HPDE6-E6E7 (cell line): ENCODE measurements at regions not wholly inside any gene's neighbourhood (a gene's known extent, or its start where the extent isn't known, plus 50 kb on each side); places are given as distances from the start of the nearest gene placed in this dataset.

Experiments
- DNase-seq: peaks from one replicate; pipeline ENCODE4 v3.0.0; 2011; ENCODE audit warnings: missing footprints; ENCODE audit errors: extremely low spot score

- DNase-seq, result no peak
Observed at GRCh38 chr1:50358962-50359361, 64.3 kb downstream of the DMRTA2 start.

- no peak for DNase-seq
Observed at GRCh38 chr1:50357186-50357585, 66.1 kb downstream of the DMRTA2 start.

- no peak for DNase-seq
Observed at GRCh38 chr1:50354813-50355212, 68.4 kb downstream of the DMRTA2 start.

GRCh38 chr1:50352428-50352827, 70.8 kb downstream of the DMRTA2 start:
- DNase-seq, result no peak

GRCh38 chr1:50350868-50351267, 72.4 kb downstream of the DMRTA2 start:
- DNase-seq, result no peak

- DNase-seq, result no peak
Observed at GRCh38 chr1:50350421-50350820, 72.8 kb downstream of the DMRTA2 start.

- no peak for DNase-seq
Observed at GRCh38 chr1:50349242-50349565, 74.0 kb downstream of the DMRTA2 start.

GRCh38 chr1:50348449-50349241, 74.6 kb downstream of the DMRTA2 start:
- peak; percentile 66 for DNase-seq

GRCh38 chr1:50347933-50348332, 75.3 kb downstream of the DMRTA2 start:
- DNase-seq, result no peak

GRCh38 chr1:50346621-50347020, 76.6 kb downstream of the DMRTA2 start:
- DNase-seq, result no peak

GRCh38 chr1:50343323-50343722, 79.9 kb downstream of the DMRTA2 start:
- no peak for DNase-seq

- no peak for DNase-seq
Observed at GRCh38 chr1:50342525-50342924, 80.7 kb downstream of the DMRTA2 start.

- no peak for DNase-seq
Observed at GRCh38 chr1:50335036-50335435, 88.2 kb downstream of the DMRTA2 start.

- peak; percentile 32 for DNase-seq
Observed at GRCh38 chr1:50333595-50333974, 89.7 kb downstream of the DMRTA2 start.

- peak; percentile 39 for DNase-seq
Observed at GRCh38 chr1:50332941-50333594, 90.2 kb downstream of the DMRTA2 start.

- DNase-seq, result no peak
Observed at GRCh38 chr1:50329332-50329932, 93.8 kb downstream of the DMRTA2 start.

- DNase-seq, result no peak
Observed at GRCh38 chr1:50328552-50328951, 94.7 kb downstream of the DMRTA2 start.

- no peak for DNase-seq
Observed at GRCh38 chr1:50326026-50326425, 97.2 kb downstream of the DMRTA2 start.

GRCh38 chr1:50322579-50322978, 100.7 kb downstream of the DMRTA2 start:
- DNase-seq, result no peak

- no peak for DNase-seq
Observed at GRCh38 chr1:50318428-50318827, 104.8 kb downstream of the DMRTA2 start.

GRCh38 chr1:50308878-50309277, 114.4 kb downstream of the DMRTA2 start:
- no peak for DNase-seq

GRCh38 chr1:50305808-50306207, 117.4 kb downstream of the DMRTA2 start:
- DNase-seq, result no peak

GRCh38 chr1:50300297-50300696, 122.9 kb downstream of the DMRTA2 start:
- DNase-seq, result no peak
